HG03066 (cell line): ENCODE measurements at regions not wholly inside any gene's neighbourhood (a gene's known extent, or its start where the extent isn't known, plus 50 kb on each side); places are given as distances from the start of the nearest gene placed in this dataset.

ENCODE experiments used
- ATAC-seq: cut with Tn5 transposase; IDR thresholded peaks from one replicate; pipeline ENCODE4 v1.9.1; 2021; ENCODE audit warnings: low read depth; ENCODE audit not compliant: unreplicated experiment

GRCh38 chr1:244218220-244218619 is 167.1 kb downstream of the ZBTB18 start:
- ATAC-seq: no peak

DNA sequence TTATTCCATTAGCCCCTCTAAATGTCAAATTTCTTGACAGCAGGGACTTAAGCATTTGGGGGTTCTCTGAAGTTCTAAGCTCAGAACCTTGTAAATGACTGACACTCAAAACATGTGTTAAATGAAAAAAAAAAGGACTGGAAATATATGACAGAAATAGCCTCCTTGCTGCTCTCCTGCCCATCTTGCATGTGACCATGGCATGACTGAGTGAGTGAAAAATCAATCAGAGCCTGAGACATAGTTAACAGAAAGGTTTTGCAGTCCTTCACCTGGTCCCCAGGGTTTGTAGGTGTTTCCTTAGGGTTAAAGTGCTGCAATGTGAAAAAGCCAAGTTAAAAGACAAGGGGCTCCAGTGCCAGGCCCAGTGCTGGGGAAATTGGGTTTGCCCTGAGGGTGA is 168.1 kb downstream of the ZBTB18 start:
- no peak for ATAC-seq

- no peak for ATAC-seq
Measured at GRCh38 chr1:244219802-244220201, 168.7 kb downstream of the ZBTB18 start.

DNA sequence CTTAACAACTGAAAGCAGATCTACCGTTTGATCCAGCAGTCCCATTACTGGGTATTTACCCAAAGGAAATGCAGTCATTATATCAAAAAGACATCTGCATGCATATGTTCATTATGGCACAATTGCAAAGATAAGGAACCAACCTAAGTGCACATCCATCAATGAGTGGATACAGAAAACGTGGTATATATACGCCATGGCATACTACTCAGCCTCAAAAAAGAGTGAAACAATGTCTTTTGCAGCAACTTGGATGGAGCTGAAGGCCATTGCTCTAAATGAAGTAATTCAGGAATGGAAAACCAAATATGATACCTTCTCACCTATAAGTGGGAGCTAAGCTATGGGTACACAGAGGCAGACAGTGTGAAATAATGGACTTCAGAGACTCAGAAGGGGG is 169.3 kb downstream of the ZBTB18 start:
- no peak for ATAC-seq

GRCh38 chr1:244221991-244222390 is 170.9 kb downstream of the ZBTB18 start:
- no peak for ATAC-seq

DNA sequence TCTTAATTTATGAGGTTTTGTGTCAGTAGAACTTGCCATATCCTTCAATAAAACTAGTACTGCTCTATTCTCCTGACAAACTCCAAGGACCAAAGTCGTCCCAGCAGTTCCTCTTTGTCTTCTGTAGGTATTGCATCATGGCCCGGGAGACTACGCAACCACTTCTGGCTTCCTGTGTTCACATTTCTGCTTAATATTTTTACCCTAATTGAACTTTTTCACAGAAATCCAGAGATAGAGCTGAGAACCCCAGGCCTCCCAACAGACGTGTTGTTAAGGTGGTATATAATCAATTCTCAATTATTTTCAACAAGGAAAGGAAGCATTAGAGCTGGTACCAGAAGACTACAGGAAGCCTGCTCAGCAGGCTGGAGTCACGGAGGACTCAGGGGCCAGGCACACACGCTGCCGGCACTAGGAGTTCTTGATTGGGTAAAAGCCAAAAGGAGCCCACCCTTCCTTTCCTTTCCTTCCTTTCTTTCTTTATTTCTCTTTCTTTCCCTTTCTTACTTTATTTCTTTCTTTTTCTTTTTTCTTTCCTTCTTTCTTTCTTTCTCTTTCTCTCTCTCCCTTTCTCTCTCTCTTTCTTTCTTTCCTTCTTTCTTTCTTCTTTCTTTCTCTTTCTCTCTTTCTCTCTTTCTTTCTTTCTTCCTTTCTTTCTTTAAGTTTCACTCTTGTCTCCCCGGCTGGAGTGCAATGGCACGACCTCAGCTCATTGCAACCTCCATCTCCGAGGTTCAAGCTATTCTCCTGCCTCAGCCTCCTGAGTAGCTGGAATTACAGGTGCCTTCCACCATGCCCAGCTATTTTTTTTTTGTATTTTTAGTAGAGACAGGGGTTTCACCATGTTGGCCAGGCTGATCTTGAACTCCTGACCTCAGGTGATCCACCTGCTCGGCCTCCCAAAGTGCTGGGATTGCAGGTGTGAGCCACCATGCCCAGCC is 173.7 kb downstream of the ZBTB18 start:
- ATAC-seq: no peak

DNA sequence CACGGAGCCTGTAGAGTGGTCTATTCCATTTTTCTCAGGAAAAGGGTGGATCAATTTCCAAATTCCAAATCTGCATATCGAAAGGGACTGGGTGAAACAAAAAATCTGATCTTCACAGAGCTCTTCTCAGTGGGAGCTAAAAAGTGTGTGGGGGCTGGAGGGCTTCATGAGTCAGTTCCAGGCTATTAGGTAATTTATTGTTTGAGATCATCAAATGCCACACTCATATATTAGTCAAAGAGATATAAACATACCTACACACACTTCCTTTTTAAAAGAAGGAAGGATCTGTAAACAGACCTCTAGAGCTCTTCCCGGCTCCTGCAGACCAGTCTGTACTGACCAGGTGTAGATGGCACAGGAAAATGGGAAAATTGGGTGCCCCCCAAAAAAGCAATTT is 175.4 kb downstream of the ZBTB18 start:
- no peak for ATAC-seq

DNA sequence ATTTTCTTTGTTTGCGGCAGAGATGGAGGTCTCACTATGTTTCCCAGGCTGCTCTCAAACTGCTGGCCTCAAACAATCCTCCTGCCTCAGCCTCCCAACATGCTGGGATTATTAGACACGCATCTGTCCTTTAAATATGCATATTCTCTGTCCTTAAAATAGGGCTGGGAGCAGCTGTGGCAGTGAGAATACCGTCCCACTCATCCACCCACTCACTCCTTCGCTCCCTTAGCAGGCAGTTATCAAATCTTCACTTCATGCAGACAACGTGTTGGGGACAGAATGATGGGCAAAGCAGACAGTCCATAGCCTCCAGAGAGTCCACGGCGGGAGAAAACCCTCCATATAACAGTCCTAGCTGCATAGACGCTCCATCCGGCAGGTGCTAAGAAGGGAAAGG is 179.4 kb downstream of the ZBTB18 start:
- no peak for ATAC-seq

DNA sequence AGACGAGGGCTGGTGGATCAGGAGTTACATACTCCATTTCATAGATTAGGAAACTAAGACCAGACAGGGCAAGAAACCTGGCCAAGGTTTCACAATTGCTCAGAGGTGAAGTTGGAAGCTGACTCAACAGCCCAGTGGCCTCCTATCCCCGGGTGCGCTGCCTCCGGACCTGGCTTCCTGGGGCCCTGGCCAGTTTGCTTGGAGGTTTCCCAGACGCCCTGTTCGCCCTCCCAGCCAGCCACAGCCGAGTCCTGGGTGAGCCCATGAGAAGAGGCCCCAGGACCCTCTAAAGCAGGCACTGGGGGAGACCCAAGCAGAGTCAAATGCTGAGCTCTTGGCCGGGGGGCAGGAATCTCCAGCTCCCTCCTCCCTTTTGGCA is 180.1 kb downstream of the ZBTB18 start:
- no peak for ATAC-seq

DNA sequence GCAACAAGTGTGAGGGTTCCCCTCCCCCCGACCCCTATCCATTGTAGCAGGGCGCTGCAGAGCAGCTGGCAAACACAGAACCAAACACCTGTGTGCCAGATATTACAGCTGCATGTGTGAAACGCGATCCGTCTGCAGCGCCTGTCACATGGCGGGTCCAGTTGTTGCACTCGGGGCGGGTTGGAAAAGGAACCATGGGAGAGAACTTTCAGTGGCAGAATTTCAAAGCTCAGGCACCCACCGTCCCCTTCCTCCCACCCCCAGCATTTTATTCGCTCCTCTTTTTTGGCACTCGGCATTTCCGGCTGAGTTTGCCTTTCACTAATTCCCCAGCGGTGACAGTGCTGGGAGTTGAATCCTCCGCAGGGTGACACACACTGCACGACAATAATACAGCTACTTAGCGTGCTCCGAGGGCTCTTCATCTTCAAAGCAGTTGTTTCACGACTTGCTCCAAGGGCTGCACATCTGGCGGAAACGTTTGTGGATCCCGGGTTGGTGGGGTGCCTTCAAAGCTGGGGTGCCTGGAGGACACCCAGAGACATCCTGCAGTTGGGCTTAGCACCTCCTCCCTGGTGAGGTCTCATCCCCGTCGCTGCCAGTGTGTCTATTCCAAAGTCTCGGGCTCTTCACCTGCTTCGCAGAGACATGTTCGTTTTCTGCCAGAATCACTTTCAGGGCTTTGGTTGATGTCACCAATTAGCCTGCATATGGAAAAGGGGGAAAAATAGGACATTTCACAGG is 180.7 kb downstream of the ZBTB18 start:
- no peak for ATAC-seq

DNA sequence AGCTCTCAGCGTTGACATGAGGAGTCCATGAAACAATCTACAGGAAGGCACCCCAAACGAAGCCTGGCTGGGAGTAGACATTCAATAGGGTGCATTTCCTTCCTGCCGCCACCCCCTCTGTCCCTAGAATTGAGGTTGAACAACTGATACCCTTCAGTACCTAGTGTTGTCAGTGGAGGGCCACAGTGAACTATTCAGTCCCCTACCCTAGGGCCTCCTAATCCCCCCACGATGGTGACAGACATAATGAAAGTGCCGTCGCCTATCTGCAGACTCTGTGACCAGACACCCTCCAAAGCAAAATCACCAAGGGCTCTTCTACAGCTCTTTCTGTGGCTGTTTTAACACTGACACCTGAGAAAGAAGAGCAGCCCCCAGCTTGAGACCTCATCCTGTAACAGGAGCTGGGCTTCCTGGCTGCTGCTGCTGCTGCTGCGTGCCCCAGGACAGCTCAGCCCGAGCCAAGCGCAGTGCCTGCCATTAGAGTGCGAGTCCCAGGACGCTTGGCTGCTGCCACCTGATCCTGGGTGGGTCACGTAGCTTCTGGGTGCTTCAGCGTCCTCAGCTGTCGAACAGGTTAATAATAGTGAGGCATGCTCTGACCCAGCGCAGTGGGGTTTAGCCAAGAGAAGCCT is 183.0 kb downstream of the ZBTB18 start:
- ATAC-seq: no peak

GRCh38 chr1:244235157-244235556 is 184.1 kb downstream of the ZBTB18 start:
- ATAC-seq: no peak

DNA sequence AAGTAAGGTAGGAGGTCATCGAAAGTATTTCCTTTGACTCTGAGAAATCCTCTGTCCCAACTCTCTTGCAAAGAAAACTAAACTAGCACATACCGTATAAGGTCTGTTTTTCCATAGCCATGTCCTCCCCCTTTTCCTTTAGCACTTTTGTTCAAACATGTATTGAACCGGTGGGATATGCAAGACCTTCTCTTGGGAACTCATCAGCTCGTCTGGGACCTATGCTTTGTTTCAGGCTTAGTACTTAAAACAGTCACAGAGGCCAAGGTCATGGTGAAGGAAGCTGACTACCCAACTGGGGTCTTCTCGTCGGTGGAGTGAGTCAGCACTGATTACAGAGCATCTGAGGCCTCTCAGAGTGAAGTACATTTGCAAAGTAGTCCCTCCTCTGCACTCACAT is 185.0 kb downstream of the ZBTB18 start:
- no peak for ATAC-seq

GRCh38 chr1:244236721-244237120 is 185.6 kb downstream of the ZBTB18 start:
- no peak for ATAC-seq

DNA sequence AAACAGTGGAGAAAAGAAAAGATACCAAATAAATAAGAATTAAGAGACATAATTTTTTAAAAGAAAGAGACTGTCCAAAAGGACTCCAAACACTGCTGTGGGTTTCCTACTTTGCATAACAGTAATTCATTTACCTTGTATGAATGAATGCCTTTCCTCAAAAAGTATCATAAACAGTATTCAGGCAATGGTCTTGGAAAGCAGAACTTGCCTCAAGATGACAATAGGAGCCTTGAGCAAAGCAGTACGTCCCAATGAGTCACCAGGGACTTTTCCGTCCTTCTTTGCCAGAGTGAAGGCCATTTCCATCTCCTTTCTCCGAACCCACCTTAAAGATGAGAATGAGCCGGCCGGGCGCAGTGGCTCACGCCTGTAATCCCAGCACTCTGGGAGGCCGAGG is 186.4 kb downstream of the ZBTB18 start:
- no peak for ATAC-seq

- no peak for ATAC-seq
Measured at GRCh38 chr1:244239261-244239770, 188.2 kb downstream of the ZBTB18 start.

GRCh38 chr1:244241438-244241837 is 190.4 kb downstream of the ZBTB18 start:
- no peak for ATAC-seq

DNA sequence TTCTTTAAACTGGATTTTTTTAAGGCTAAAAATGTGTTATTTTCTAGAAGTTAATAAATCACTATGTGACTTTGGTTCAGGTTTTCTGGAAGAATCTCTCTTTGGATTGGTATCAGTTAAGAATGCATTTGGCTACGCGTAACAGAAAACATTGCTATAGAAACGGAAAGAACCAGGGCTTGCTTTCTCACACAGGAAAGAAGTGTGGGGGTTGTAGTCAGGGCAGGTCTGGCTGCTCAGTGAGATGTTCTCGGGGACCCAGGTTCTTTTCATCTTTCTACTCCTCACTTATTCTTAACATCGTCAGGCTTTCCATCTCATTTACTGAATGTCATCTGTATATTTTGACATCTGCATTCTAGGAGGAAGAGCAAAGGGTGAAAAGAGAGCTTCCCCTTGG is 191.4 kb downstream of the ZBTB18 start:
- no peak for ATAC-seq

DNA sequence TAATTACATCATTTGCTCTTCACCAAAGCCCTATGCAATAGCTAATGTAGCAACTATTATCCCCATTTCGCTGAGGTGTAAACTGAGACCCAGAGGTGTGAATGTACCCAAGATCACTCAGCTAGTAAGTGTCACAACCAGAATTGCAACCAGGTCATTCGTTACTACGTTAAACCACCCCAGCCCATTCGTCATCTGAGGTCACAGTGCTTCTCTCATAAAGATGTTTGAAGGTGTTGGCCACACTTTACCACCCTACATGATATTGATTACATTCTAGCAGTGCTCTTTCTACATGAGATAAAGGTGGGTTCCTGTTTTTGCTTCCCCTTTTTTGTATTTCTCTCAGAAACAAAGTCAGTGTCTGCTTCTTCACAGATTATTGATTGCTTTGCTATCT is 195.3 kb downstream of the ZBTB18 start:
- no peak for ATAC-seq

DNA sequence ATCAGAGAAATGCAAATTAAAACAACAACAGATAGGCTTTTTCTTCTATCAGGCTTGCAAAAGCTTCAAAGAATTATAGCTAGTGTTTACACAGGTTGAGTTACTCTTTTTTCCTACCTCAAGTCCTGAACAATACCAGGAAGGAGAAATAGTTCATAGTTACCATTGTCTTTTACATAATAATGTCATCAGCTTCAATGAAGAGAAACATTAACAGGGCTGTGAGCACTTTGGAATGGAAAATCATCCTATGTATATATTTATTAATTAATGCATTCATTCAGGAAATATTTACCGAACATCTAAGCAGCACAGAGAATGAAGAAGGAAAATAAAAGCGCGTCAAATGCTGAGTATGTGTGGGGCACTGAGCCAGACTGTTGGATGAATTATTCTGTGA is 197.3 kb downstream of the ZBTB18 start:
- no peak for ATAC-seq

GRCh38 chr1:244252211-244252610 is 199.5 kb downstream of the ADSS2 start:
- no peak for ATAC-seq
